GM12864 (cell line): ENCODE measurements at regions not wholly inside any gene's neighbourhood (a gene's known extent, or its start where the extent isn't known, plus 50 kb on each side); places are given as distances from the start of the nearest gene placed in this dataset.

Experiments
- DNase-seq: peaks from one replicate; pipeline ENCODE4 v3.0.0-alpha.2; 2011; ENCODE audit warnings: low read depth
- H3K4me3 ChIP-seq: 2 replicates; pipeline ENCODE4 v1.5.1; 2011; ENCODE audit warnings: mild to moderate bottlenecking, low read depth, low read length, control low read depth
- CTCF ChIP-seq: IDR thresholded peaks from 2 replicates; pipeline ENCODE4 v1.5.1; 2011; ENCODE audit warnings: low read depth, mild to moderate bottlenecking, moderate library complexity, low read length, control low read depth, inconsistent platforms; ENCODE audit errors: missing control alignments

GRCh38 chr20:52775786-52776185 is 196.4 kb upstream of the TSHZ2 start:
- TF ChIP-seq CTCF, result no peak
- no peak overlapping the region for H3K4me3 ChIP-seq
- DNase-seq, result no peak

GRCh38 chr20:52768694-52769093 is 203.5 kb upstream of the TSHZ2 start:
- no peak for TF ChIP-seq CTCF
- no peak overlapping the region for H3K4me3 ChIP-seq
- no peak for DNase-seq

GRCh38 chr20:52766645-52767435 is 205.3 kb upstream of the TSHZ2 start:
- no peak overlapping the region for H3K4me3 ChIP-seq
- no peak for DNase-seq
- TF ChIP-seq CTCF, result no peak

- no peak overlapping the region for H3K4me3 ChIP-seq
- DNase-seq, result no peak
- no peak for TF ChIP-seq CTCF
Observed at GRCh38 chr20:52763321-52763853, 208.8 kb upstream of the TSHZ2 start.

- no peak for TF ChIP-seq CTCF
Observed at GRCh38 chr20:52761867-52762266, 210.3 kb upstream of the TSHZ2 start.

GRCh38 chr20:52760791-52761190 is 211.4 kb upstream of the TSHZ2 start:
- no peak for DNase-seq
- no peak overlapping the region for H3K4me3 ChIP-seq
- no peak for TF ChIP-seq CTCF

More at GRCh38 chr20:52761867-52762266, 210.3 kb upstream of the TSHZ2 start:
- no peak overlapping the region for H3K4me3 ChIP-seq
- no peak for DNase-seq

- no peak for TF ChIP-seq CTCF
- no peak for DNase-seq
- no peak overlapping the region for H3K4me3 ChIP-seq
Observed at GRCh38 chr20:52757411-52757810, 214.7 kb upstream of the TSHZ2 start.
